GM23248 (cell line): ENCODE measurements at regions not wholly inside any gene's neighbourhood (a gene's known extent, or its start where the extent isn't known, plus 50 kb on each side); places are given as distances from the start of the nearest gene placed in this dataset.

Experiments
- EZH2 ChIP-seq: fragments of 200-600 bp; sonication (generic); IDR thresholded peaks from 2 replicates; pipeline ENCODE4 v1.6.1; 2018; ENCODE audit warnings: antibody characterized with exemption, mild to moderate bottlenecking; ENCODE audit not compliant: insufficient read depth, poor library complexity, severe bottlenecking
- EZH2phosphoT487 ChIP-seq: fragments of 200-600 bp; sonication (generic); IDR thresholded peaks from 2 replicates; pipeline ENCODE4 v1.6.1; 2018; ENCODE audit warnings: antibody characterized with exemption, moderate library complexity, mild to moderate bottlenecking, low read depth; ENCODE audit not compliant: insufficient read depth

- TF ChIP-seq EZH2phosphoT487 (no peak), EZH2 (no peak)
These were observed 368.7 kb downstream of the GBA3 start for GRCh38 chr4:23061431-23061830.
